ENCODE measurements at regions not wholly inside any gene's neighbourhood (a gene's known extent, or its start where the extent isn't known, plus 50 kb on each side); places are given as distances from the start of the nearest gene placed in this dataset.
A peak's percentile ranks its signal among the peaks of the same experiment; 100 is the strongest.

DNA sequence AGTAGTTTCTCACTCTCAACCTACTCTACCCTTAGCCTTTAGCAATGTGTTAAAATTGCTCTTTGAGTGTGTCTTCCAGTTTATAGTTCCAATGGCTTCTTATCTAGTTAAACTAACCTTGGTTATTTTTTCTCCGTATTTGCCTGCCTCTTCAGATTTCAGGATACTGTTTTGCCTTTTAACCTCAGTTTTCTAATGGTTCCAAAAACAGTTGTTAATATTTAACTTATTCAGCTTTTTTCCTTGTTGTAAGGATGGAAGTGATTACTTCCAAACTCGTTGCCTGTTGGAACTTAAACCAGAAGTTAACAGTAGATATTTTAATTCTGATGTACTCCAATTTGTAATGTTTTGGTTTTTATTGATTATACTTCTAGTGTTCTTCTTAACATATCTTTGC lies 1574.9 kb downstream of the HACE1 start:
- TF ChIP-seq, protein P1, sequence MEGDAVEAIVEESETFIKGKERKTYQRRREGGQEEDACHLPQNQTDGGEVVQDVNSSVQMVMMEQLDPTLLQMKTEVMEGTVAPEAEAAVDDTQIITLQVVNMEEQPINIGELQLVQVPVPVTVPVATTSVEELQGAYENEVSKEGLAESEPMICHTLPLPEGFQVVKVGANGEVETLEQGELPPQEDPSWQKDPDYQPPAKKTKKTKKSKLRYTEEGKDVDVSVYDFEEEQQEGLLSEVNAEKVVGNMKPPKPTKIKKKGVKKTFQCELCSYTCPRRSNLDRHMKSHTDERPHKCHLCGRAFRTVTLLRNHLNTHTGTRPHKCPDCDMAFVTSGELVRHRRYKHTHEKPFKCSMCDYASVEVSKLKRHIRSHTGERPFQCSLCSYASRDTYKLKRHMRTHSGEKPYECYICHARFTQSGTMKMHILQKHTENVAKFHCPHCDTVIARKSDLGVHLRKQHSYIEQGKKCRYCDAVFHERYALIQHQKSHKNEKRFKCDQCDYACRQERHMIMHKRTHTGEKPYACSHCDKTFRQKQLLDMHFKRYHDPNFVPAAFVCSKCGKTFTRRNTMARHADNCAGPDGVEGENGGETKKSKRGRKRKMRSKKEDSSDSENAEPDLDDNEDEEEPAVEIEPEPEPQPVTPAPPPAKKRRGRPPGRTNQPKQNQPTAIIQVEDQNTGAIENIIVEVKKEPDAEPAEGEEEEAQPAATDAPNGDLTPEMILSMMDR (IDR thresholded peaks at IDR 0.05), result no peak
- H3K4me1 ChIP-seq, result no peaks in the 10 kb centered on the region
- intact Hi-C loops (cut with DNase I), result no loop called here
- H3K36me3 ChIP-seq, result no peaks in the 10 kb centered on the region
- no peak overlapping the region for H3K27ac ChIP-seq
- FAIRE-seq (no peak), DNase-seq (no peak), ATAC-seq (no peak)
- H3K4me3 ChIP-seq, result no peak overlapping the region
- no peaks in the 10 kb centered on the region for H3K27me3 ChIP-seq
- no peaks in the 10 kb centered on the region for H3K9me3 ChIP-seq
- 13 to 17% methylated on average over 2 of the region's 2 CpGs for WGBS, 2 donors

DNA sequence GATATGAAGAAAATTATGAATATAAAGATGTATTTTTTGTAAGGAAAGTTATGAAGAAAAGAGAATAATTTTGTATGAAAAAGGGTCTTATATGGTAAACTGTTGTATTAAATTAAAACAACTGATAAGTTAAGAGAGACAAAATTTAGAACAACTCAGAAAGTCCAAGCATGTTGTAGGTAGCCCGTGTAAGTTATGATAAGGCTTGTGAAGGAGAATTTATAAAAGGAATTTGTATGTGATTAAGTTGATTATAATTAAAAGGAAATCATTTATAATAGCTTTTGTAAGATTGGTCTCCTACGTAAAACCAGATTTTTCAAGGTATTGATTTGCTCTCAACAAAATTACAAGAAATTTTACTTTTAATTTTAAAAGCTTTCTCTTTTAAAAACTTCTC lies 1579.3 kb downstream of the HACE1 start:
- H3K4me1 ChIP-seq, result no peaks in the 10 kb centered on the region
- no peak overlapping the region for H3K4me3 ChIP-seq
- intact Hi-C loops (cut with DNase I), result no loop called here
- no peak for FAIRE-seq
- no peaks in the 10 kb centered on the region for H3K27me3 ChIP-seq
- TF ChIP-seq, protein P1 (IDR thresholded peaks at IDR 0.05), result no peak
- no peaks in the 10 kb centered on the region for H3K36me3 ChIP-seq
- no peak overlapping the region for H3K27ac ChIP-seq
- DNase-seq, result no peak
- 56 to 83% methylated on average over 2 of the region's 2 CpGs for WGBS, 2 donors
- no peaks in the 10 kb centered on the region for H3K9me3 ChIP-seq
- no peak for ATAC-seq

GRCh38 chr6:103277936-103278335 lies 1581.8 kb downstream of the HACE1 start:
- TF ChIP-seq, protein P1 (IDR thresholded peaks at IDR 0.05), result no peak
- intact Hi-C loops (cut with DNase I), result no loop called here
- no peak for FAIRE-seq

DNA sequence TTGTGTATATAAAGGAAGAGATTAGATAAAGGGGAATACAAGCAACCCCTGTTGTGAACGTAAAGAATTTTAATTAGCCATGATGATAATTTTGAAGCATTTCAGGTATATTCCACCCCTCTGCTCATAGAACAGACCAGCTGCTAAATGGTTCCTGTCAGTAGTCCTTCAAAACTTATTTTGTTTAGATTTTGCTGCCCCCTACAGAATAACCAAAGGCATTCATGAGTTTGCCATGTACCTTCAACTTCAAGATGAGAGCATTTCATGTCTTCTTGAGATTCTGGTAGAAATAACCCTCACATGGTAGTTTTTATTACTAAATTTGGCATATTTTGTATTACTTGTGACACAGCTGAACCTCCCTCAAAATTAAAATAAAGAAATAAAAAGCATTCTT lies 1586.7 kb downstream of the HACE1 start:
- DNase-seq, result no peak
- Histone ChIP-seq H3K27me3 (no peaks in the 10 kb centered on the region), H3K36me3 (no peaks in the 10 kb centered on the region), H3K9me3 (no peaks in the 10 kb centered on the region), H3K4me3 (no peak overlapping the region), H3K4me1 (peaks cover 0 to 7% (median 0%) of the 10 kb centered on the region in 3 donors), H3K27ac (no peak overlapping the region)
- TF ChIP-seq, protein P1 (IDR thresholded peaks at IDR 0.05), result no peak
- intact Hi-C loops (cut with DNase I), result no loop called here
- ATAC-seq, result peak in 1 of 4 donors; percentile 42
- no peak for FAIRE-seq
- WGBS, 2 donors, result 9 to 15% methylated on average over 1 of the region's 1 CpG

More at GRCh38 chr6:103277936-103278335, 1581.8 kb downstream of the HACE1 start:
- H3K9me3 ChIP-seq, result no peaks in the 10 kb centered on the region
- ATAC-seq (no peak), DNase-seq (no peak)
- H3K4me1 ChIP-seq, result peaks cover 0 to 5% (median 0%) of the 10 kb centered on the region in 3 donors
- no peaks in the 10 kb centered on the region for H3K27me3 ChIP-seq
- no peak overlapping the region for H3K27ac ChIP-seq
- WGBS, 2 donors, result 76 to 98% methylated on average over 1 of the region's 1 CpG
- H3K4me3 ChIP-seq, result no peak overlapping the region
- H3K36me3 ChIP-seq, result no peaks in the 10 kb centered on the region

- no peaks in the 10 kb centered on the region for H3K9me3 ChIP-seq
- no peaks in the 10 kb centered on the region for H3K36me3 ChIP-seq
- no peak for ATAC-seq
- TF ChIP-seq, protein P1 (IDR thresholded peaks at IDR 0.05), result no peak
- no peaks in the 10 kb centered on the region for H3K27me3 ChIP-seq
- no peak overlapping the region for H3K4me3 ChIP-seq
- 45 to 50% methylated on average over 2 of the region's 2 CpGs for WGBS, 2 donors
- no peak for FAIRE-seq
- intact Hi-C loops (cut with DNase I), result no loop called here
- no peak overlapping the region for H3K27ac ChIP-seq
- peaks cover 0 to 7% (median 0%) of the 10 kb centered on the region in 3 donors for H3K4me1 ChIP-seq
- DNase-seq, result no peak
These were observed 1590.1 kb downstream of the HACE1 start for GRCh38 chr6:103269581-103269980.

Data from pancreas (tissue), 10 donors.